ENCODE measurements at regions not wholly inside any gene's neighbourhood (a gene's known extent, or its start where the extent isn't known, plus 50 kb on each side); places are given as distances from the start of the nearest gene placed in this dataset.

- TF ChIP-seq POLR2A (IDR thresholded peaks at IDR 0.05; ENCODE audit: low read length) (no peak), RAD21 (conservative IDR thresholded peaks at IDR 0.05 in 1 of 2, IDR thresholded peaks at IDR 0.05 in 1 of 2) (no peak), CTCF (IDR thresholded peaks at IDR 0.05) (no peak), PBX3 (IDR thresholded peaks at IDR 0.05) (no peak)
These were observed 99.9 kb upstream of the RUNX3 start for GRCh38 chr1:25030012-25030411.

Measured in A549 (cell line).